ENCODE measurements at regions not wholly inside any gene's neighbourhood (a gene's known extent, or its start where the extent isn't known, plus 50 kb on each side); places are given as distances from the start of the nearest gene placed in this dataset.

DNA sequence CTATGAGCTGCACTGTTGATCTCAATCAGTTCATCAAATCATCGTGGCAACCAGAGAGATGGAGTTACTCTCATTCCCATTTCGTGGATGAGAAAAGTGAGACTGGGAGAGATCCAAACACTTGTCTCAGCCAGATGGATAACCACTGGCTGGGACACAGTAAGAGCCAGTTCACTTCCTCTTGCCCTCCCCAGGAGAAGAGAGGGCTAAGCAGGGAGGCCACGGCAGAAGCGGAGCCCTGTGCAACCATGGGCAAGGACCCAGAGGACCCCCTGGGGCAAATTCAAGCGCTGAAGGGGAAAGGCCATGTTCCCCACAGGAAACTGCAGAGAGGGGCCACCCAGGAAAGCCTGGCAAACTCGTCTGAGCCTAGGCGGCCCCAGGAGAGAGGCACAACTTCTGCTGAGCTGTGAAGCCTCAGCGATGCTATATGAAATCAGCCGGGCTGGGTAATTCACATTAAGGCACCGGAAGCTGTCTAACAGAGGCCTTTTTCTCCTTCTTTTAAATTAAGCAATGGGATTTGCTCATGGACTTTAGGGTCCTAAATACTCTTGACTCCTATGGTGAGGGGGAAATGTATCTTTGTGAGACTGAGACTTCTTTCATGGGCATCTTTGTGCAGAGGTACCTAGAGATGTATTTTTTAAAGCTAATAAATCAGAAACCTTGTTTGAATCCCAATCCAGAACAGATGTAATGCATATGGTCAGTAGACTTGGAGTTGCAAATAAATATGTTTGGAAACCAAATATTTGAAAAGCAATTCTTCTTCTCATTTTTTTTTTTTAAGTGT is 137.1 kb upstream of the SMIM23 start (continued):
- TF ChIP-seq HDAC2 (IDR thresholded peaks at IDR 0.05; ENCODE audit: borderline replicate concordance in 1 of 2, low read depth in 2 of 2, low read length in 2 of 2) (no peak), RXRA (IDR thresholded peaks at IDR 0.05; ENCODE audit: insufficient read depth, low read depth, low read length) (no peak), POLR2A (IDR thresholded peaks at IDR 0.05; ENCODE audit: control extremely low read depth in 1 of 2, low read depth in 2 of 2, low read length in 2 of 2) (no peak), EZH2 (IDR thresholded peaks at IDR 0.05; ENCODE audit: low read depth, low read length, severe bottlenecking) (no peak), SP4 (IDR thresholded peaks at IDR 0.05; ENCODE audit: low read length) (no peak)
- TF ChIP-seq, protein P1, sequence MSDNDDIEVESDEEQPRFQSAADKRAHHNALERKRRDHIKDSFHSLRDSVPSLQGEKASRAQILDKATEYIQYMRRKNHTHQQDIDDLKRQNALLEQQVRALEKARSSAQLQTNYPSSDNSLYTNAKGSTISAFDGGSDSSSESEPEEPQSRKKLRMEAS (IDR thresholded peaks at IDR 0.05) = no peak

Data from H1 (cell line).